SK-N-SH (cell line): ENCODE measurements at regions not wholly inside any gene's neighbourhood (a gene's known extent, or its start where the extent isn't known, plus 50 kb on each side); places are given as distances from the start of the nearest gene placed in this dataset.
"Not testable (repeated sequence)": the region's sequence is repeated elsewhere in the genome, so short reads cannot be mapped to it uniquely, and the experiment has no call there.

ENCODE experiments used
- CTCF ChIA-PET: fragments of 300-600, 350-600 bp; formaldehyde crosslinking; extraction: SDS; loops from one replicate; lab custom pipeline; 2021; lab: Yijun Ruan, JAX
- POLR2A ChIA-PET: fragments of 350-600 bp; sonication (Branson Sonifier 250); formaldehyde crosslinking; extraction: SDS; loops from one replicate; lab custom pipeline; 2020; ENCODE audit warnings: antibody characterized with exemption, inconsistent platforms; lab: Yijun Ruan, JAX
- DNase-seq: peaks from one replicate; pipeline ENCODE4 v3.0.0; 2012
- H2AFZ ChIP-seq: fragments of 200-600 bp; sonication (generic); 2 replicates; pipeline ENCODE4 v1.8.1; 2016; ENCODE audit warnings: antibody characterized with exemption, mild to moderate bottlenecking, low read depth
- H3F3A ChIP-seq: fragments of 200-600 bp; sonication (generic); replicated peaks from 2 replicates; pipeline ENCODE3; 2016; ENCODE audit warnings: antibody characterized with exemption, mild to moderate bottlenecking; ENCODE audit not compliant: insufficient read depth
- H3K27ac ChIP-seq, 2 experiments: fragments of 200-500 bp in 1 of 2; fragments of 200-600 bp in 1 of 2; sonication (Bioruptor generic) in 1 of 2; sonication (generic), shearing (Covaris generic) in 1 of 2; 2 replicates each; pipeline versions ENCODE4 v1.5.1 to v1.6.1; 2014 to 2016; ENCODE audit warnings: low read depth in 2 of 2, inconsistent platforms in 1 of 2, low read length in 1 of 2, mild to moderate bottlenecking in 1 of 2, mixed read lengths in 1 of 2
- H3K27me3 ChIP-seq: fragments of 200-600 bp; sonication (generic), shearing (Covaris generic); 2 replicates; pipeline ENCODE4 v1.6.1; 2016; ENCODE audit warnings: mixed run types; ENCODE audit not compliant: insufficient read depth
- H3K36me3 ChIP-seq, 2 experiments: fragments of 200-500 bp in 1 of 2; fragments of 200-600 bp in 1 of 2; sonication (Bioruptor generic) in 1 of 2; sonication (generic) in 1 of 2; replicated peaks in 1 of 2; 2 replicates each; pipeline versions ENCODE3 to v1.5.1; 2014 to 2016; ENCODE audit warnings: low read length in 1 of 2, mild to moderate bottlenecking in 1 of 2; ENCODE audit not compliant: insufficient read depth in 2 of 2, control insufficient read depth in 1 of 2
- H3K4me1 ChIP-seq, 2 experiments: fragments of 200-500 bp in 1 of 2; fragments of 200-600 bp in 1 of 2; sonication (Bioruptor generic) in 1 of 2; sonication (generic), shearing (Covaris generic) in 1 of 2; 2 replicates each; pipeline versions ENCODE4 v1.5.1 to v1.6.1; 2014 to 2016; ENCODE audit warnings: low read depth in 1 of 2, low read length in 1 of 2, mixed run types in 1 of 2; ENCODE audit not compliant: insufficient read depth in 2 of 2, control insufficient read depth in 1 of 2
- H3K4me2 ChIP-seq: fragments of 200-600 bp; sonication (generic), shearing (Covaris generic); 2 replicates; pipeline ENCODE4 v1.6.1; 2017; ENCODE audit warnings: mixed run types
- H3K4me3 ChIP-seq, 2 experiments: fragments of 200-500 bp in 1 of 2; fragments of 200-600 bp in 1 of 2; sonication (Bioruptor generic) in 1 of 2; sonication (generic), shearing (Covaris generic) in 1 of 2; 2 replicates each; pipeline versions ENCODE4 v1.5.1 to v1.8.1; 2014 to 2016; ENCODE audit warnings: low read depth in 2 of 2, inconsistent platforms in 1 of 2, low read length in 1 of 2, mild to moderate bottlenecking in 1 of 2, mixed read lengths in 1 of 2, moderate library complexity in 1 of 2
- H3K79me2 ChIP-seq: fragments of 200-600 bp; sonication (generic); 2 replicates; pipeline ENCODE4 v1.8.1; 2017; ENCODE audit warnings: mild to moderate bottlenecking; ENCODE audit not compliant: insufficient read depth
- H3K9ac ChIP-seq: fragments of 200-600 bp; sonication (generic); 2 replicates; pipeline ENCODE4 v1.6.1; 2017; ENCODE audit warnings: mixed run types
- H3K9me2 ChIP-seq: fragments of 200-600 bp; sonication (generic); 2 replicates; pipeline ENCODE4 v1.6.1; 2017; ENCODE audit warnings: mixed run types
- H3K9me3 ChIP-seq: fragments of 200-600 bp; sonication (generic); 2 replicates; pipeline ENCODE4 v1.6.1; 2017; ENCODE audit warnings: mixed run types, mild to moderate bottlenecking, moderate library complexity
- H4K20me1 ChIP-seq: fragments of 200-600 bp; sonication (generic); 2 replicates; pipeline ENCODE4 v1.6.1; 2017; ENCODE audit warnings: mild to moderate bottlenecking, mixed run types; ENCODE audit not compliant: insufficient read depth
- EZH2phosphoT487 ChIP-seq: fragments of 200-600 bp; sonication (generic); IDR thresholded peaks from 2 replicates; pipeline ENCODE4 v1.6.1; 2017; ENCODE audit warnings: low read depth, mixed run types, mild to moderate bottlenecking, antibody characterized with exemption, moderate library complexity, borderline replicate concordance
- WGBS: methylation state at CpG from one replicate; pipeline ENCODE4 v1.1.6; 2017; ENCODE audit warnings: low lambda C conversion rate; 5-methylcytosine and 5-hydroxymethylcytosine counted together
- TF ChIP-seq, protein P1 (sequence below): IDR thresholded peaks from 2 replicates; pipeline ENCODE4 v1.4.0; 2012; ENCODE audit warnings: low read depth

DNA sequence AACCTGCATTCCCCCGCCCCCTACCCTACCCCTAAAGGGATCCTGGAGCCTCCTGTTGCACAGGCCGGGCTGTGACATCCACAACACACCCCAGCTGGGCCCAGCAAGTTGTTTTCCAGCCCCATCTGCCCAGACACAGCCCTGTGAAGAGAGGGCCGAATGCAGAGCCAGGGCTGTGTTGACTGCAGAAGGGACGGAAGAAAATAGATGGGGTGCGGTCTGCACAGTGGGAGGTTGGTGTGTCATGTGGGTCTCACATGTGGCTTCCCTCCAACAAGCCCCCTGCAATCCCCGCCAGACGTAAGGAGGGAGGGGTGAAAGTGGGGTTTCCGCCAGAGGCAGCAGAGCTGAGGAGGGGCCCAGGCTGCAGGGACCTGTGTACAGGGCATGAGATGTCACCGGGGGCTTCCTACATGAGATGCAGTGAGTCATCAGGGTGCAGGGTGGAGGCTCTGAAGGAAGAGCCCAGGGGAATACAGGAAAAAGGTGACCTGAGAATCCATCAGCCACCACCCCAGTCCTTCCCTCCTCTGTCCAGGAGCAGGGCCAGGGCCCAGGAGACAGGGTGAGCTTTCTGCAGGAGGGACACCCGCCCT lies 60.2 kb upstream of the SULF2 start:
- POLR2A ChIA-PET, H3F3A ChIP-seq, H4K20me1 ChIP-seq, DNase-seq, H3K27me3 ChIP-seq, H2AFZ ChIP-seq, H3K9me2 ChIP-seq, H3K79me2 ChIP-seq, H3K27ac ChIP-seq, H3K9me3 ChIP-seq, H3K4me2 ChIP-seq, H3K9ac ChIP-seq, H3K4me1 ChIP-seq, H3K36me3 ChIP-seq, H3K4me3 ChIP-seq: not testable (repeated sequence)
- WGBS, result 66% methylated on average over 9 of the region's 10 CpGs
- CTCF ChIA-PET, result interaction anchor here (1.4 kb wide), 1 partner anchor 775 kb away, joined by 3 read pairs; no protein-coding TSS in a partner anchor

DNA sequence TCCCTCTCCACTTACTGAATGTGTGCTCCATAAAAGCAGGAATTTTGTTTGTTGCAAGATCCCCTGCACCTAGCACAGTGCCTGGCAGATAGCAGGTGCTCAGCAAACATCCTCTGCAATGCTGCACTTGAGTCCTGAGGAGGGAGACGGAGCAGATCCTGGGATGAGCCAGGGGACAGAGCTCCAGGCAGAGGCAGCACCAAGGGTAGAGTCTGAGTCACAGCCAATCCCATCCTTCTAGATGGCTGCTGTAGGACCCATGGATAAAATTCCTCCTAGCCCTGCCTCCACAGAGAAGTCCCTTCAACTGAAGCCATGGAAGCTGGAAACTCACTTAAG lies 59.3 kb upstream of the SULF2 start:
- H2AFZ ChIP-seq, H3K9me2 ChIP-seq, H3K4me3 ChIP-seq, H3K27ac ChIP-seq, H3K4me2 ChIP-seq, H3K79me2 ChIP-seq, DNase-seq, H3K9me3 ChIP-seq, POLR2A ChIA-PET, H3K27me3 ChIP-seq, H3K36me3 ChIP-seq, H3F3A ChIP-seq, H3K4me1 ChIP-seq, H4K20me1 ChIP-seq, H3K9ac ChIP-seq: not testable (repeated sequence)
- 71% methylated on average over 1 of the region's 1 CpG for WGBS
- CTCF ChIA-PET, result interaction anchor here (1.4 kb wide), 1 partner anchor 776 kb away, joined by 3 read pairs; no protein-coding TSS in a partner anchor

DNA sequence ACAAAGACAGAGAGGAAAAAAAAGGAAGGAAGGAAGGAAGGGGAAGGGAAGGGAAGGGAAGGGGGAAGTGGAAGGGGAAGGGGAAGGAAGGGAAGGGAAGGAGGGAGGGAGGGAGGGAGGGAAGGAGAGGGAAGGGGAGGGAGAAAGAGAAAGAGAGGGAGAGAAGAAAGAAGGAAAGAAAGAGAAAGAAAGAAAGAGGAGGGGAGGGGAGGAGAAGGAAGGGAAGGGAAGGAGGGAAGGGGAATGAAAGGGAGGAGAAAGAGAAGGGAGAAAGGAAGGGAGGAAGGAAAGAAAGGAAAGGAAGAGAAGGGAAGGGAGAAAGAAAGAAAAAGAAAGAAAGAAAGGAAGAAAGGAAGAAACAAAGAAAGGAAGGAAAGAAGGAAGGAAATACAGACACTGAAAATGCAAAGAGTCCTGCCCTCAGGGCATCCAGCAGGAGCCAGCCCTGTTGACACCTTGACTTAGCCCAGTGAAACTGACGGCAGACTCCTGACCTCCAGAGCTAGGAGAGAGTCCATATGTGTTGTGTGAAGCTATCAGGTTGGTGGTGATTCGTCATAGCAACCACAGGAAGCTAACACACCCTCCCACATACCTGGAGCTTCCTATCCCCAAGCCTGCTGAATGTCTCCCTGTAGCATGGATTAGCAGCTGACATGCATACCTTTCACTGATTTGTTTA lies 58.7 kb upstream of the SULF2 start:
- Histone ChIP-seq H3K4me3 (no peak overlapping the region), H3K36me3 (no peaks in the 10 kb centered on the region), H4K20me1 (no peaks in the 10 kb centered on the region), H3K9me2 (no peaks in the 10 kb centered on the region), H3K9ac (no peak overlapping the region), H3K27me3 (no peaks in the 10 kb centered on the region), H3K9me3 (no peaks in the 10 kb centered on the region), H2AFZ (no peak overlapping the region), H3K27ac (no peak overlapping the region), H3K4me2 (no peak overlapping the region), H3F3A (no peaks in the 10 kb centered on the region), H3K4me1 (peaks cover 0 to 3% of the 10 kb centered on the region in 2 experiments; a peak in 1 of 4 replicates), H3K79me2 (no peaks in the 10 kb centered on the region)
- POLR2A ChIA-PET, result no interaction called here
- CTCF ChIA-PET, result interaction anchor here (1.4 kb wide), 1 partner anchor 776 kb away, joined by 3 read pairs; no protein-coding TSS in a partner anchor
- 38% methylated on average over 1 of the region's 2 CpGs for WGBS
- no peak for TF ChIP-seq EZH2phosphoT487
- TF ChIP-seq, protein P1, sequence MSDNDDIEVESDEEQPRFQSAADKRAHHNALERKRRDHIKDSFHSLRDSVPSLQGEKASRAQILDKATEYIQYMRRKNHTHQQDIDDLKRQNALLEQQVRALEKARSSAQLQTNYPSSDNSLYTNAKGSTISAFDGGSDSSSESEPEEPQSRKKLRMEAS, result no peak
- no peak for DNase-seq

DNA sequence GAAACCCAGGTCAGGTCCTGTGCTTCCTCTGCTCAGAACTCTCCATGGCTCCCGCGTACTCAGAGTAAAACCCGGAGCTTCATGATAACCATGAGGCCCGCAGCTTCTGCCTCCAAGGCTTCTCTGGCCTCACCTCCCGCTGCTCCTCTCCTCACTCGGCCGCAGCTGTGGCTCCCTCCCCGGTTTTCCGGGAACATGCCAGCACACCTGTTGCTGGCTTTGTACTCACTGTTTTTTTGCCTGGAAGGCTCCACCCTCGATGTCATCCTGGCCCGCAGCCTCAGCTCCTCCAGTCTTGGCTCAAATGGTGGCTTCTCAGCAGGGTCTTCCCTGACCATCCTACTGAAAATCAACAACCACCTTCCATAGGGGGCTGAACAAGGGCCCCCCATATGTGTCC lies 57.7 kb upstream of the SULF2 start:
- H3F3A ChIP-seq, H3K4me3 ChIP-seq, H3K27me3 ChIP-seq, H3K36me3 ChIP-seq, DNase-seq, H3K9me3 ChIP-seq, H3K9me2 ChIP-seq, H3K4me2 ChIP-seq, H2AFZ ChIP-seq, H3K4me1 ChIP-seq, H3K9ac ChIP-seq, H3K79me2 ChIP-seq, H3K27ac ChIP-seq, POLR2A ChIA-PET, H4K20me1 ChIP-seq: not testable (repeated sequence)
- CTCF ChIA-PET, result interaction anchor here (0.6 kb wide), 1 partner anchor 166 kb away, joined by 3 read pairs; no protein-coding TSS in a partner anchor
- 71% methylated on average over 11 of the region's 11 CpGs for WGBS

DNA sequence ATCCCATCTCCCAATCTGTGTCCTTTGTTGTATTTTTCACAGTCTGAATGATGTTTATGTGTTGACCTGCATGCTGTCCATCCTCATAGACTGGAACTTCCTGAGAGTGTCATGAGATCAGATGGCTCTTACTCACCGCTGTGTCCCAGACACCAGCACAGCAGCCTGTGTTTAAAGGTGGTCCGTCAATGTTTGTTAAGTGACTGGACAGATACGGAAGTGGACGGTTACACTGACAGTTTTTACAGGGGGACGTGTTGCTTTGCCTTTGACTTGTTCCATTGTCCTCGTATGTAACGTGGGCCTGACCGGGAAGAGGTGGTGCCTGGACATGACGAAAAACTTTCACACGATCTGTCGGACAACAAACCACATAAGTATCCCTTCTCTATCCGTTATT lies 56.7 kb upstream of the SULF2 start:
- POLR2A ChIA-PET, H3K9me3 ChIP-seq, H3K4me1 ChIP-seq, H3K79me2 ChIP-seq, H2AFZ ChIP-seq, H3K36me3 ChIP-seq, H4K20me1 ChIP-seq, H3K27me3 ChIP-seq, H3K27ac ChIP-seq, H3K9me2 ChIP-seq, H3F3A ChIP-seq, CTCF ChIA-PET, H3K9ac ChIP-seq, H3K4me2 ChIP-seq, H3K4me3 ChIP-seq, DNase-seq: not testable (repeated sequence)
- 69% methylated on average over 12 of the region's 12 CpGs for WGBS

DNA sequence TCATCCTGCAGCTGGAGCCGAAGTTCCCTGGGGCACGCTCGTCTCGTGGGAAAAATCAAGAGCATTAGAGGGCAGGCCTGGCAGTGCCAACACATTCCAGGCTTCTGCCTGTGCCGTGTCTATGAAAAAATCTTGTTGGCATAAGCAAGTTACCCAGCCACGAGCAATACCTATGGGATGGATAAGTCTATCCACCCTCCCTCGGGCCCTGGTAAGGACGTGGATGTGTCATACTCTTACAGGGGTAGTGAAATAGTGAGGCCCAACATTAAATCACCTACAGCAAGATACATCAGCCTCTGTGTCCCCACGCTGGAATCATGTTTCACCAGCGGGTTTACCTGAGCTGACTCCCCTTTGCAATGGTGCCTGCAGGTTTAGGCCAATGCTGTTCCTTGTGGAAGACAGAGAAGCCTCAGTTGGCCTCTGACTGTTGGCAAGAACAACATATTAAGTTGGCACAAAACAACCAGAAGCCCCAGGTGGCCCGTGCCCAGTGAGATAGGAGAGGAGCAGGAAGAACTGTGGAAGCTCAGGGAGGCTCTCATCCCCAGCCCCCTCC lies 51.1 kb upstream of the SULF2 start:
- H3K27me3 ChIP-seq, H3K9me2 ChIP-seq, H4K20me1 ChIP-seq, H3K9ac ChIP-seq, H3F3A ChIP-seq, POLR2A ChIA-PET, CTCF ChIA-PET, H3K4me2 ChIP-seq, H3K9me3 ChIP-seq, DNase-seq, H3K4me3 ChIP-seq, H3K79me2 ChIP-seq, H3K36me3 ChIP-seq, H3K4me1 ChIP-seq, H2AFZ ChIP-seq, H3K27ac ChIP-seq: not testable (repeated sequence)
- WGBS, result 35% methylated on average over 3 of the region's 11 CpGs
